PC-9 (cell line): ENCODE measurements at regions not wholly inside any gene's neighbourhood (a gene's known extent, or its start where the extent isn't known, plus 50 kb on each side); places are given as distances from the start of the nearest gene placed in this dataset.

Source experiments
- CTCF ChIP-seq: fragments of 200-600 bp; sonication (generic); conservative IDR thresholded peaks from 2 replicates; pipeline ENCODE4 v1.6.1; 2017; ENCODE audit warnings: mixed run types, antibody characterized with exemption, mild to moderate bottlenecking, moderate library complexity
- EZH2 ChIP-seq: fragments of 200-600 bp; sonication (generic); IDR thresholded peaks from 2 replicates; pipeline ENCODE4 v1.8.0; 2017; ENCODE audit warnings: antibody characterized with exemption, low read depth

GRCh38 chr5:16350816-16351215, 114.8 kb downstream of the ZNF622 start:
- TF ChIP-seq CTCF (no peak), EZH2 (no peak)
